Esophagus muscularis mucosa (tissue), 4 donors: ENCODE measurements at regions not wholly inside any gene's neighbourhood (a gene's known extent, or its start where the extent isn't known, plus 50 kb on each side); places are given as distances from the start of the nearest gene placed in this dataset.
A peak's percentile ranks its signal among the peaks of the same experiment; 100 is the strongest.

Experiments
- DNase-seq: peaks from one replicate; pipeline ENCODE4 v3.0.0-alpha.2; 2017; ENCODE audit errors: extremely low spot score
- H3K27ac ChIP-seq, 4 donors: fragments of 200-600 bp; sonication (generic); replicated peaks in 1 of 4; 1 replicate in 3 of 4; 2 replicates in 1 of 4; pipeline ENCODE4 v1.5.1; 2016 to 2019; ENCODE audit warnings: mild to moderate bottlenecking in 1 of 4
- H3K27me3 ChIP-seq, 4 donors: fragments of 200-600 bp; sonication (generic); one replicate each; pipeline versions ENCODE4 v1.5.1 to v1.6.0; 2016 to 2019
- H3K36me3 ChIP-seq, 4 donors: fragments of 200-600 bp; sonication (generic); one replicate each; pipeline ENCODE4 v1.5.1; 2016 to 2019
- H3K4me1 ChIP-seq, 4 donors: fragments of 200-600 bp; sonication (generic); one replicate each; pipeline ENCODE4 v1.5.1; 2016 to 2019
- H3K4me3 ChIP-seq, 4 donors: fragments of 200-600 bp; sonication (generic); 1 replicate in 2 of 4; 2 replicates in 2 of 4; pipeline ENCODE4 v1.5.1; 2016 to 2019; ENCODE audit warnings: mild to moderate bottlenecking in 4 of 4, moderate library complexity in 1 of 4
- H3K9me3 ChIP-seq, 4 donors: fragments of 200-600 bp; sonication (generic); 1 replicate in 3 of 4; 2 replicates in 1 of 4; pipeline ENCODE4 v1.5.1; 2016 to 2019
- EP300 ChIP-seq: sonication (generic); formaldehyde crosslinking; IDR thresholded peaks from one replicate; pipeline ENCODE4 v1.6.1; 2017; ENCODE audit warnings: antibody characterized with exemption
- POLR2A ChIP-seq: fragments of 450-650 bp; IDR thresholded peaks from one replicate; pipeline ENCODE4 v1.6.1; 2017; ENCODE audit warnings: antibody characterized with exemption, moderate library complexity, mild to moderate bottlenecking, low read depth
- POLR2AphosphoS5 ChIP-seq, 2 donors: sonication (generic); formaldehyde crosslinking; IDR thresholded peaks; one replicate each; pipeline ENCODE4 v1.6.1; 2017; ENCODE audit warnings: antibody characterized with exemption in 2 of 2
- WGBS: methylation state at CpG from one replicate; pipeline ENCODE4 v1.1.5; 2018; 5-methylcytosine and 5-hydroxymethylcytosine counted together
- intact Hi-C: fragments of 100-400 bp; cut with DNase I; formaldehyde crosslinking; loops from one replicate; pipeline ENCODE4 v1.15.1; 2023
- TF ChIP-seq, protein P1 (sequence below), 3 experiments: fragments of 200-600 bp in 2 of 3; fragments of 450-650 bp in 1 of 3; sonication (generic) in 2 of 3; IDR thresholded peaks; one replicate each; pipeline ENCODE4 v1.5.1; 2017 to 2019; ENCODE audit warnings: antibody characterized with exemption in 3 of 3, mild to moderate bottlenecking in 2 of 3, moderate library complexity in 1 of 3

DNA sequence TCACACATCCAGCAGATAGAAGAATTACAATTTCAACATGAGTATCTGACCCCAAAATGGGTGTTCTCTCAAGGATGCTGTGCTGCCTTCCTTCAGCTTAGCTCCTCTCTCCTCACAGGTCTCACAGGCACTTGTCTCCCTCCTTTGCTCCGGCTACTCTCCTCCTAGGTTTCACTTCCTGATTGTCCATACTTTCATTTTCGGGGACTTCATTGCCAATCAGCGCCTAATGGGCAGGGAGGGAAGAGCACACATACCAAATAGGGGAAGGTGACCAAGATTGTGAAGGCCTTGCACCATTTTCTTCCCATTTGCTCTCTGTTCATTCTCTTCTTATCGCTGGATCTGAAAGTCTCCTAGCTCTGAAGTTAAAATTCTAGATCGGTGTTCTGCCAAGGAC, 125.4 kb upstream of the EOLA2 start:
- no peak for DNase-seq
- no peaks in the 10 kb centered on the region for H3K36me3 ChIP-seq
- H3K4me3 ChIP-seq, result no peak overlapping the region
- no peaks in the 10 kb centered on the region for H3K27me3 ChIP-seq
- intact Hi-C loops, result no loop called here
- H3K9me3 ChIP-seq, result no peaks in the 10 kb centered on the region
- H3K4me1 ChIP-seq, result peaks cover 0 to 10% (median 3%) of the 10 kb centered on the region in 4 donors
- WGBS, result 75% methylated on average over 5 of the region's 5 CpGs
- TF ChIP-seq EP300 (no peak), POLR2AphosphoS5 (IDR thresholded peaks at IDR 0.05) (no peak), POLR2A (no peak)
- TF ChIP-seq, protein P1, sequence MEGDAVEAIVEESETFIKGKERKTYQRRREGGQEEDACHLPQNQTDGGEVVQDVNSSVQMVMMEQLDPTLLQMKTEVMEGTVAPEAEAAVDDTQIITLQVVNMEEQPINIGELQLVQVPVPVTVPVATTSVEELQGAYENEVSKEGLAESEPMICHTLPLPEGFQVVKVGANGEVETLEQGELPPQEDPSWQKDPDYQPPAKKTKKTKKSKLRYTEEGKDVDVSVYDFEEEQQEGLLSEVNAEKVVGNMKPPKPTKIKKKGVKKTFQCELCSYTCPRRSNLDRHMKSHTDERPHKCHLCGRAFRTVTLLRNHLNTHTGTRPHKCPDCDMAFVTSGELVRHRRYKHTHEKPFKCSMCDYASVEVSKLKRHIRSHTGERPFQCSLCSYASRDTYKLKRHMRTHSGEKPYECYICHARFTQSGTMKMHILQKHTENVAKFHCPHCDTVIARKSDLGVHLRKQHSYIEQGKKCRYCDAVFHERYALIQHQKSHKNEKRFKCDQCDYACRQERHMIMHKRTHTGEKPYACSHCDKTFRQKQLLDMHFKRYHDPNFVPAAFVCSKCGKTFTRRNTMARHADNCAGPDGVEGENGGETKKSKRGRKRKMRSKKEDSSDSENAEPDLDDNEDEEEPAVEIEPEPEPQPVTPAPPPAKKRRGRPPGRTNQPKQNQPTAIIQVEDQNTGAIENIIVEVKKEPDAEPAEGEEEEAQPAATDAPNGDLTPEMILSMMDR (IDR thresholded peaks at IDR 0.05), result no peak
- no peak overlapping the region for H3K27ac ChIP-seq

DNA sequence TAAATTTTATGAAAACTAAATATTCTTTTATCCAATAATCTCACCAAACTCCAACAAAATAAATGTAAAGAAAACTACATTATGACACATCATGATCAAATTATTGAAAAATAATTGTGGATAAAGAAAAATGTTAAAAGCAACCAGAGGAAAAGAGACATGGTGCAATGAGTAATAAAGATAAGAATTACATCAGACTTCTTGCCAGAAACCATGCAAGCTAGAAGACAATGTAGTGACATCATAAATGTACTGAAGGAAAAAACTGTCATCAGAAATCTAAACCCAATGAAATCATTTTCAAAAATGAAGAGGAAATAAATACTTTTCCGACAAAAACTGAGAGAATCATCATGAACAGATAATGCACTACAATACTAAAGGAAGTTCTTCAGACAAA, 135.9 kb upstream of the EOLA2 start:
- H3K4me1 ChIP-seq, result no peaks in the 10 kb centered on the region
- H3K4me3 ChIP-seq, result no peak overlapping the region
- H3K27me3 ChIP-seq, result no peaks in the 10 kb centered on the region
- intact Hi-C loops, result no loop called here
- H3K9me3 ChIP-seq, result no peaks in the 10 kb centered on the region
- DNase-seq, result no peak
- WGBS, result 86% methylated on average over 1 of the region's 1 CpG
- H3K27ac ChIP-seq, result no peak overlapping the region
- TF ChIP-seq EP300, result no peak
- no peak for TF ChIP-seq POLR2AphosphoS5 (IDR thresholded peaks at IDR 0.05)
- TF ChIP-seq, protein P1 (IDR thresholded peaks at IDR 0.05), result no peak
- no peak for TF ChIP-seq POLR2A
- H3K36me3 ChIP-seq, result no peaks in the 10 kb centered on the region

DNA sequence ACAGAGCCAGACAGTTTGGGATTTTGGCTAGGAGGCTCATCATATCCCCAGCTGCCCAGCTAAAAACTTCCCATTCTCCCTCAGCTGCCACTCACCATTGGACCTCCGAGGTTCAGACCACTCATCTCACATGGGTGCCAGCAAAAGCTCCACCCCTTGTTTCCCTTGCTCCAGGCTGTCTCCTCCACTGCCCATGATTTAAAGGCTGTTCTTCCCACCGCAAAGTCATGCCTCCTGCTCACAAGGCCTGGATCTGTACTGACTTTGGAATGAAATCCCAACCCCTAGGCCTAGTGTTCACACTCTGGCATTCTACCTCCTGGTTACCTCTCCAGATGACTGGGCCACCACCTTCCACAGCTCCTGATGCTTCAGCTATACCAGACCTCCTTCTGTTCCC, 142.2 kb upstream of the EOLA2 start:
- H3K36me3 ChIP-seq, result no peaks in the 10 kb centered on the region
- H3K4me1 ChIP-seq, result no peaks in the 10 kb centered on the region
- no peak overlapping the region for H3K4me3 ChIP-seq
- H3K27ac ChIP-seq, result no peak overlapping the region
- intact Hi-C loops, result no loop called here
- H3K9me3 ChIP-seq, result no peaks in the 10 kb centered on the region
- 67% methylated on average over 2 of the region's 2 CpGs for WGBS
- TF ChIP-seq EP300 (no peak), POLR2A (no peak), POLR2AphosphoS5 (IDR thresholded peaks at IDR 0.05) (no peak)
- TF ChIP-seq, protein P1 (IDR thresholded peaks at IDR 0.05), result no peak
- no peak for DNase-seq
- H3K27me3 ChIP-seq, result no peaks in the 10 kb centered on the region

DNA sequence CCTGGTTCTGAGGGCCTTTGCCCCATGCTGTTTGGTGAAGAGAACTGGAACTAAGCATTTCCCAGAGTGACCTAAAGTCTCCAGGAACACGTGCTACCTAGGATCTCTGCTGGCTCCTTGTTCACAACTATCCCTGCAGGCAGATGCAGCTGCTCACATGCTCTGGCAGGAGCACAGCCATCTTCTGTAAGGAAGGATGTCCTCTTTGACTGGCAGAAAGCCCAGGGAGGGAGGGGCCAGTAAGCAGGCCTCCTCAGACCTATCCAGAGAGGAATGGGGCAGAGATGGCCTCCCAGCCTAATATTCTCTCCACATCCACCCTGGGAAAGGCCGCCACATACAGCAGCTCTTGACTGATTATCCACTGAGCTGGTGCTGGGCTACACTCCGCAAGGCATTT, 142.8 kb upstream of the EOLA2 start:
- no peaks in the 10 kb centered on the region for H3K27me3 ChIP-seq
- no peaks in the 10 kb centered on the region for H3K36me3 ChIP-seq
- H3K9me3 ChIP-seq, result no peaks in the 10 kb centered on the region
- no peaks in the 10 kb centered on the region for H3K4me1 ChIP-seq
- intact Hi-C loops, result no loop called here
- peak; percentile 29 for DNase-seq
- 86% methylated on average over 3 of the region's 3 CpGs for WGBS
- H3K27ac ChIP-seq, result no peak overlapping the region
- H3K4me3 ChIP-seq, result no peak overlapping the region
- TF ChIP-seq EP300, result no peak
- TF ChIP-seq POLR2AphosphoS5 (IDR thresholded peaks at IDR 0.05), result no peak
- no peak for TF ChIP-seq POLR2A
- TF ChIP-seq, protein P1 (IDR thresholded peaks at IDR 0.05), result no peak

DNA sequence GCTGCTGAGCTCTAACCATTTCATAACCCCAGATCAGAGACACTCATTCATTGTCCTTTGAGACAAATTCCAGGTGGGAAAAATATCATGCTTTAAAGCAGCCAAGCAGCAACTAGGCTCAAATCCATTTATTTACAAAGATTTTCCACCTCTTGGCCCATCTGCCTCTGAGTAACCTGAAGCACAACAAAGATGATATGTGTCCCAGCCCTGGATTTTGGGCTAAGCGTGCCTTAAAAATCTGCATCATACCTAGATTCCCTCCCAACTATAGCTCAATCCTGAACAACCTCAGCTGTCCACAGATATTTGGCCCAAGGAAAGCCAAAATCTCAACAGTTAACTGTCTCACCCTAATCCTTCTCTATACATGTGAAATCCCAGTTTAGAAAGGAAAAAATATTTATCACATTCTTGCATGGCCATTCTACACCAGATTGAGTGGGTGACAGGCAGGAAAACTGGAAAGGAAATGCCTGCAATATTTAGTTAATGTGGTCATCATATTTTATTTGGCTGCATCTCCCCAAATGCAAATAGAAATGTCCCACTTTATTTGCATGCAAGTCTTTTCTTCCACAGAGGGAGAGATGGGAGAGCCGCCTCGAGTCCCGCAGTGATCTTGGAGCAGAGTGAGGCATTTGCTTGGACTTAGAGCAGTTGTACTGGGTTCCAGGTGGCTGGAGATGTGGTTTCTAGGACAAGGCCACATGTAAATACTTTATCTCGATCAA, 146.4 kb upstream of the EOLA2 start:
- Histone ChIP-seq H3K36me3 (no peaks in the 10 kb centered on the region), H3K4me1 (no peaks in the 10 kb centered on the region), H3K27ac (no peak overlapping the region), H3K9me3 (no peaks in the 10 kb centered on the region), H3K27me3 (no peaks in the 10 kb centered on the region), H3K4me3 (no peak overlapping the region)
- WGBS, result 72% methylated on average over 5 of the region's 5 CpGs
- intact Hi-C loops, result no loop called here
- TF ChIP-seq POLR2A, result no peak
- peak; percentile 62 for DNase-seq
